ENCODE measurements at regions not wholly inside any gene's neighbourhood (a gene's known extent, or its start where the extent isn't known, plus 50 kb on each side); places are given as distances from the start of the nearest gene placed in this dataset.

GRCh38 chr7:26449175-26450165 lies 157.8 kb downstream of the SNX10 start:
- no peak for TF ChIP-seq CTCF (IDR thresholded peaks at IDR 0.05 in 8 of 11, conservative IDR thresholded peaks at IDR 0.05 in 3 of 11)
- TF ChIP-seq POLR2A (IDR thresholded peaks at IDR 0.05) = no peak
- TF ChIP-seq POLR2AphosphoS5 (IDR thresholded peaks at IDR 0.05) = no peak

Data from spleen (tissue), 7 donors.